ENCODE measurements at regions not wholly inside any gene's neighbourhood (a gene's known extent, or its start where the extent isn't known, plus 50 kb on each side); places are given as distances from the start of the nearest gene placed in this dataset.

- TF ChIP-seq JUND (IDR thresholded peaks at IDR 0.05) = no peak
- TF ChIP-seq EZH2phosphoT487 (IDR thresholded peaks at IDR 0.05; ENCODE audit: borderline replicate concordance, low read depth) = no peak
- TF ChIP-seq TEAD4 (IDR thresholded peaks at IDR 0.05; ENCODE audit: borderline replicate concordance, insufficient read depth) = no peak
- peak; percentile 33; the same call in 1 of the 2 replicates for TF ChIP-seq RAD21 (IDR thresholded peaks at IDR 0.05; ENCODE audit: low read length)
- no peak for TF ChIP-seq NFIC (IDR thresholded peaks at IDR 0.05; ENCODE audit: borderline replicate concordance)
Measured at GRCh38 chr2:142286618-142287017, 155.8 kb upstream of the LRP1B start.
